Activated CD4-positive, alpha-beta T cell treated with anti-CD3 and anti-CD28 coated beads for 36 hours (primary cell): ENCODE measurements at regions not wholly inside any gene's neighbourhood (a gene's known extent, or its start where the extent isn't known, plus 50 kb on each side); places are given as distances from the start of the nearest gene placed in this dataset.
"Not testable (repeated sequence)": the region's sequence is repeated elsewhere in the genome, so short reads cannot be mapped to it uniquely, and the experiment has no call there.

ENCODE experiments used
- ATAC-seq: fragments of 200-7000 bp; cut with Tn5 transposase; one replicate; pipeline ENCODE4 v1.10.0; 2021; ENCODE audit warnings: mild to moderate bottlenecking, moderate library complexity
- CTCF ChIA-PET: fragments of 350-600 bp; sonication (Branson Sonifier 250); formaldehyde crosslinking; loops from one replicate; lab custom pipeline; 2021; ENCODE audit warnings: antibody characterized with exemption; lab: Charles Lee
- POLR2A ChIA-PET: fragments of 350-600 bp; sonication (Branson Sonifier 250); formaldehyde crosslinking; loops from one replicate; lab custom pipeline; 2021; ENCODE audit warnings: antibody characterized with exemption, inconsistent platforms; lab: Charles Lee
- DNase-seq: peaks from one replicate; pipeline ENCODE4 v3.0.0-alpha.2; 2020
- H3K27ac Mint-ChIP-seq: one replicate; pipeline ENCODE4 v1.8.0; 2021; ENCODE audit warnings: mixed read lengths
- H3K27me3 Mint-ChIP-seq: one replicate; pipeline ENCODE4 v1.8.0; 2021; ENCODE audit warnings: mixed read lengths
- H3K36me3 Mint-ChIP-seq: one replicate; pipeline ENCODE4 v1.8.0; 2021; ENCODE audit warnings: low read depth, mixed read lengths
- H3K4me1 Mint-ChIP-seq: one replicate; pipeline ENCODE4 v1.8.0; 2021; ENCODE audit warnings: mixed read lengths
- H3K4me3 Mint-ChIP-seq: one replicate; pipeline ENCODE4 v1.8.0; 2021; ENCODE audit warnings: mild to moderate bottlenecking, moderate library complexity, mixed read lengths
- H3K9me3 Mint-ChIP-seq: one replicate; pipeline ENCODE4 v1.8.0; 2021; ENCODE audit warnings: low read depth, mixed read lengths
- intact Hi-C, 2 experiments: fragments of 100-400 bp; cut with DNase I in 1 of 2; cut with micrococcal nuclease in 1 of 2; formaldehyde crosslinking; loops; one replicate each; pipeline versions ENCODE4 v1.14.2 to v1.15.1; 2022 to 2024; cut with DNase I, micrococcal nuclease

DNA sequence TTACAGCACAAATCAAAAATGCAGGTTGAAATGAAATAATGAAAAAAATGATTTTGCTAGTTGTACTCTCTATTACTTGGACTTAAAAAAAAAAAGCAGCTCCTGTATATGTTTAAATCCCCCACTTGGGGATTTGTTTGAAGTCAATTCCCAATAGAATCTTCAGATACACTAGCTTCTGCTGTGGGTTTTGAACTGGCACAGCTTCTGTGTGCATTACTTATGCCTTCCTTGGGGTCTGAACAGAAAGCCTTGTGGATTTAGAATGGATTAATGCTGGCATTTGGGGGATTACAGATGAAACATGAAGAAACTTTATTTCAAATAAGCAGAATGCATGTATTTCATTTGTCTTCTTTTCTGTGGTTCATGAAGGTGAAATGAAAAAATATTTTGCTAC, 513.2 kb upstream of the TBL1XR1 start:
- Mint-ChIP-seq H3K4me1 (no peaks in the 10 kb centered on the region), H3K4me3 (no peak overlapping the region), H3K27me3 (no peaks in the 10 kb centered on the region), H3K9me3 (no peaks in the 10 kb centered on the region), H3K36me3 (no peaks in the 10 kb centered on the region), H3K27ac (no peak overlapping the region)
- ChIA-PET CTCF (interaction anchor here (1.3 kb wide), 1 partner anchor 21 kb away, joined by 3 read pairs; no protein-coding TSS in a partner anchor), POLR2A (no interaction called here)
- ATAC-seq (no peak), DNase-seq (no peak)
- intact Hi-C loops, result no loop called here

DNA sequence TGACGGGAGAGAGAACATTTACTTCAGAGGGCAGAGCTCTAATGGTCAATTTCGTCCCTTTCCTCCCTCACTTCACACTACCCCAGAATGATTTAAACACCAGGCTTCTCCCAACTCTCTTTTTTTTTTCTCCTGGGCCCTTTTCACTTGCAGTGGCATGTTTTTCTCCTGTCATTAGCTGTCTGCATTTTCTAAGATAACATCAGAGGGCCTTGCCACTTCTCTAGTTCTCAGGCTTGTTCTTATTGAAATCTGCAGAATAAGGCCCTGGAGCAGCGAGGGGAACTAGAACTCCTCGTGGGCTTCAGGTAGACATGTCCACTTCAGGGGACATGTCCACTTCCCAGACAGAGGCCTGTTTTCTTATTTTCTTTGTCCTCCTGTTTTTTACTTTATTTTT, 514.4 kb upstream of the TBL1XR1 start:
- ChIA-PET CTCF (no interaction called here), POLR2A (no interaction called here)
- Mint-ChIP-seq H3K4me3 (no peak overlapping the region), H3K27me3 (no peaks in the 10 kb centered on the region), H3K4me1 (no peaks in the 10 kb centered on the region), H3K36me3 (no peaks in the 10 kb centered on the region), H3K9me3 (no peaks in the 10 kb centered on the region), H3K27ac (no peak overlapping the region)
- intact Hi-C loops, result no loop called here
- ATAC-seq (no peak), DNase-seq (no peak)

GRCh38 chr3:177713928-177714900, 516.9 kb upstream of the TBL1XR1 start:
- no peaks in the 10 kb centered on the region for H3K36me3 Mint-ChIP-seq
- ATAC-seq (no peak), DNase-seq (no peak)
- H3K27ac Mint-ChIP-seq, result no peak overlapping the region
- H3K9me3 Mint-ChIP-seq, result no peaks in the 10 kb centered on the region
- ChIA-PET POLR2A (no interaction called here), CTCF (no interaction called here)
- intact Hi-C loops, result no loop called here
- no peak overlapping the region for H3K4me3 Mint-ChIP-seq
- no peaks in the 10 kb centered on the region for H3K27me3 Mint-ChIP-seq
- no peaks in the 10 kb centered on the region for H3K4me1 Mint-ChIP-seq

- no peak overlapping the region for H3K4me3 Mint-ChIP-seq
- POLR2A ChIA-PET, result no interaction called here
- CTCF ChIA-PET, result interaction anchor here (0.6 kb wide), 1 partner anchor 58 kb away, joined by 3 read pairs; no protein-coding TSS in a partner anchor
- no peaks in the 10 kb centered on the region for H3K4me1 Mint-ChIP-seq
- DNase-seq (no peak), ATAC-seq (no peak)
- no peaks in the 10 kb centered on the region for H3K9me3 Mint-ChIP-seq
- intact Hi-C loops, result no loop called here
- no peak overlapping the region for H3K27ac Mint-ChIP-seq
- H3K27me3 Mint-ChIP-seq, result no peaks in the 10 kb centered on the region
- no peaks in the 10 kb centered on the region for H3K36me3 Mint-ChIP-seq
Measured at GRCh38 chr3:177714945-177715344, 517.7 kb upstream of the TBL1XR1 start.

- Mint-ChIP-seq H3K4me1 (no peaks in the 10 kb centered on the region), H3K27ac (no peak overlapping the region), H3K4me3 (no peak overlapping the region), H3K27me3 (no peaks in the 10 kb centered on the region), H3K36me3 (no peaks in the 10 kb centered on the region), H3K9me3 (peaks cover 2% of the 10 kb centered on the region)
- DNase-seq, result no peak
- ChIA-PET CTCF (no interaction called here), POLR2A (no interaction called here)
- ATAC-seq, result no peak
- intact Hi-C loops, result no loop called here
Measured at GRCh38 chr3:177715980-177716379, 518.7 kb upstream of the TBL1XR1 start.

DNA sequence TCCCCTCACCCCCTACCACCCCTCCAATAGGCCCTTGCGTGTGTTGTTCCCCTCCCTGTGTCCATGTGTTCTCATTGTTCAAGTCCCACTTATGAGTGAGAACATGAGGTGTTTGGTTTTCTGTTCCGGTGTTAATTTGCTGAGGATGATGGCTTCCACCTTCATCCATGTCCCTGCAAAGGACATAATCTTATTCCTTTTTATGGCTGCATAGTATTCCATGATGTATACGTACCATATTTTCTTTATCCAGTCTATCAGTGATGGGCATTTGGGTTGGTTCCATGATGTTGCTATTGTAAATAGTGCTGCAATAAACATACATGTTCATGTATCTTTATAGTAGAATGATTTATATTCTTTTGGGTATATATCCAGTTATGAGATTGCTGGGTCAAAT, 523.6 kb upstream of the TBL1XR1 start:
- H3K27ac Mint-ChIP-seq, H3K9me3 Mint-ChIP-seq, intact Hi-C loops, H3K4me3 Mint-ChIP-seq, POLR2A ChIA-PET, CTCF ChIA-PET, H3K36me3 Mint-ChIP-seq, ATAC-seq, H3K27me3 Mint-ChIP-seq, DNase-seq: not testable (repeated sequence)
- peaks cover 11% of the 10 kb centered on the region for H3K4me1 Mint-ChIP-seq

DNA sequence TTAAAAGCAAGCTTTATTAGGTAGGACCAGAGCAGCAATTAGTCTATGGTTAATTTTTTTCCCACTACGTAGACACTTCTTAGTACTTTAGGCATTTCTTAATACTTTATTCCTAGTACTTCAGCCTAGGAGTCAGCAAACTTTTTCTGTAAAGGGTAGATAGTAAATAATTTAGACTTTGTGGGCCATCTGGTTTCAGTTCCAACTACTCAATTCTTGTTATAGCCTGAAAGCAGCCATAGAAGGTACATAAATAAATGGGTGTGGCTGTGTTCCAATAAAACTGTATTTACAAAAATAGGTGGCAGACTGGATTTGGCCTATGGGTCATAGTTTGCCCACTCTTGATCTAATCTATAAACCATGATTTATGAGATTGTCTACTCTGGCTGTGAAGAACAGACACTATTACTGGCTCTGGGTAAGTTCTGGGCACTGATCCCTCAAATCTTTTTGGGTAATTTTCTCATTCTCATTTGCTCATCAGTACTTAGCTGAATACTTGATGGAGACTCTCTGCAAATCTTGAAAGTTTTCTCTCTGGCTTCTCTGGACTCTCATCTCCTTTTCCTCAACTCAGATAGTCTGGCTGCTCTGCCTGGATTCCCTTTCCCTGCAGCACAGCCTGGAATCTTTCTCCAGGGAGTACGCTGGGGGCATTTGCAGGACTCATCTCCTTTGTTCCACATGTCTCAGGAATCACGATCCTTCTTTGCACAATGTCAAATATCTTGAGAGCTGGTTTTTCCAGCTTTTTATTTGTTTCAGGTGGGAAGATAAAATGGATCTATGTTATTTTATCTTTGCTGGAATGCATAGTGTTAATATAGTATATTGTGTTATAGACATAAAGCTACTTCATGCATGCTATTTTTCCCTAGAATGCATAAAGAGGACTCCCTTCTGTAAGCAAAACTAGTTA, 524.8 kb upstream of the TBL1XR1 start:
- intact Hi-C loops, result no loop called here
- no peak overlapping the region for H3K27ac Mint-ChIP-seq

DNA sequence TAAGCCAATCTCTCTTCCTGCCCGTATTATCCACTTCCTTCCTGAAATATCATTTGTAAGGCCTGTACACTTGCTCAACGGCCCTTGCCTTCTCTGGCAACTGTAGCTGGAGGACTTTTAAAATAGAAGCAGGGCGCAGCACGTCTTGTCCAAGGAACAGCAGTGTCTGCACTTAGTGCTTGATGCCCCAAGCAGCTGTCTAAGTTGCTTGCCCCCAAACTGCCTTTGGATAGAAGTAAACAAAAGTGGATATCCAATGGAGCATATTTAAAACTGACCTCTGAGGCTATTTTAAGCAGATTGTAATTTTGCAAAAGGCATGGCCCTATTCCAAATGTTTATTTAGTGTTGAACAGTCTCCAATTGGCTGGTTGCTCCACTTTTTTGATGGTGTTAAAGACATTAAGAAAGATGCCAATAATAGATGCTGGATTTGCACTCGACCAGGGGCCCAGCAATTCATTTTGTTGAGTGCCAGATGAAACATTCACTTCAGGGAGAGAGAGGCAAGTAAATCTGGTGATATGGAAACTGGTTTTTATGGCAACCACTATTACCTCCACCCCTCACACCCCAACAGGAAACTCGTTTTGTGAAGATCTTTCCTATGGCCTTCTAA, 526.8 kb upstream of the TBL1XR1 start:
- Mint-ChIP-seq H3K27me3 (no peaks in the 10 kb centered on the region), H3K9me3 (peaks cover 8% of the 10 kb centered on the region), H3K27ac (no peak overlapping the region), H3K4me1 (peaks cover 11% of the 10 kb centered on the region), H3K36me3 (no peaks in the 10 kb centered on the region), H3K4me3 (no peak overlapping the region)
- DNase-seq (no peak), ATAC-seq (no peak)
- intact Hi-C loops, result no loop called here
- ChIA-PET CTCF (no interaction called here), POLR2A (no interaction called here)

More for the DNA sequence above, 524.8 kb upstream of the TBL1XR1 start:
- CTCF ChIA-PET, result no interaction called here
- H3K4me1 Mint-ChIP-seq, result peaks cover 11% of the 10 kb centered on the region
- no peaks in the 10 kb centered on the region for H3K27me3 Mint-ChIP-seq
- POLR2A ChIA-PET, result interaction anchor here (0.6 kb wide), 1 partner anchor 466 kb away, joined by 6 read pairs; no protein-coding TSS in a partner anchor
- no peaks in the 10 kb centered on the region for H3K36me3 Mint-ChIP-seq
- DNase-seq (no peak), ATAC-seq (no peak)
- no peak overlapping the region for H3K4me3 Mint-ChIP-seq
- peaks cover 5% of the 10 kb centered on the region for H3K9me3 Mint-ChIP-seq

GRCh38 chr3:177725165-177725564, 527.9 kb upstream of the TBL1XR1 start:
- POLR2A ChIA-PET, result no interaction called here
- H3K27ac Mint-ChIP-seq, result no peak overlapping the region
- H3K4me1 Mint-ChIP-seq, result peaks cover 11% of the 10 kb centered on the region
- CTCF ChIA-PET, result no interaction called here
- intact Hi-C loops, result no loop called here
- DNase-seq (no peak), ATAC-seq (no peak)
- peaks cover 8% of the 10 kb centered on the region for H3K9me3 Mint-ChIP-seq
- H3K27me3 Mint-ChIP-seq, result no peaks in the 10 kb centered on the region
- H3K4me3 Mint-ChIP-seq, result no peak overlapping the region
- no peaks in the 10 kb centered on the region for H3K36me3 Mint-ChIP-seq

DNA sequence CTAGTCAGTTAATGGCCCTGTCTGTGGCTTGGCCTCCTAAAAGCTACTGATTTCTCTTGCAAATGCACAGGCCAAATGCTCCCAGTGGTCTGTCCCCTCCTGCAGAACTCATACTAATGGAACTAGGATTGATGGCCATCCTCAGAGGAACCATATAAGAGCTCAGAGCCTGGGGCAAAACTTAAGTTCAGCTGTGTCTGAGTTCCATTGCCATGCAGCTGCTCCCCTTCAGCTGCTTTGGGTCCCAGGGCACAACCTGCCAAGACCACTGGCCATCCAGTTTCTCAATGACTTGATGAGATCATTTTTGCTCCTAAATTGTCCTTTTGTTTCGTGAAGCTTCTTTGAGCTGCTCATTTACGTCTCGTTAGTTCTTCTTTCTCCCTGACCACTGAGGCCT, 529.5 kb upstream of the TBL1XR1 start:
- CTCF ChIA-PET, result interaction anchor here (1.4 kb wide), 1 partner anchor 26 kb away, joined by 3 read pairs; no protein-coding TSS in a partner anchor
- POLR2A ChIA-PET, result no interaction called here
- no peak overlapping the region for H3K4me3 Mint-ChIP-seq
- intact Hi-C loops, result no loop called here
- no peaks in the 10 kb centered on the region for H3K27me3 Mint-ChIP-seq
- H3K4me1 Mint-ChIP-seq, result peaks cover 13% of the 10 kb centered on the region
- H3K36me3 Mint-ChIP-seq, result no peaks in the 10 kb centered on the region
- H3K27ac Mint-ChIP-seq, result no peak overlapping the region
- no peak for DNase-seq
- ATAC-seq, result no peak
- H3K9me3 Mint-ChIP-seq, result peaks cover 3% of the 10 kb centered on the region

DNA sequence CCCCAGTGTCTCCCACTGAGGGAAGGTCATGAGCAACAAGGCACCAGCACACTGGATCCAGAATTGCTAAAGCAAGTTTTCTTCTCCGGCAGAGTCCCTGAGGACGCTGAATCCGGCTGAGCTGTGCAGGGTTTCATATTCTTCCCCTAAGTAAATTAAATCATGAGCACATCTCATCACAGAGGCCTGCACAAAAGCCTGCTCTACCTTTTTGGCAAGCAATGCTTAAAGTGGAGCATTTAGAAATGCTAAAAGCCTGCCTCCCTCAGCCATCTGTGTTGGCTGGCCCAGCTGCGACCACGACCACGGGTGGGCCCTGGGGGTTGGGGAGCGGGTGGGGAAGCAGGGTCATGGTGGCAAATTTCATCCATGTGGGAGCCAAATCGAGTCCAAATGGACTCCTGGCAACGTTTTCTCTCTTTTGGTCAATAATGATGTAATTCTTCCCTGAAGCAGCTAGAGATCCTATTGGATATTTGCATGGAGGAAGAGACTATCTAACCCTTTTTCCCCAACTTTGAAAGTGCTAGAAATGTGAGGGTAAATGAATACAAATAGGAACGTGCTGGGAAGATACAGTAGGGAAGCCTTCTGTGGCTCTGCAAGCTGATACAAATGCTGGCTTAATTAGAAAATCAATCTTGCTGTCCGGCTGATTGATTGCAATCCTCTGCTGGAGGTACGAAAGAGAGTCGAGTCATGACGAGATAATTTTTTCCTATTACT, 532.8 kb upstream of the TBL1XR1 start:
- no peak overlapping the region for H3K4me3 Mint-ChIP-seq
- H3K36me3 Mint-ChIP-seq, result no peaks in the 10 kb centered on the region
- H3K27ac Mint-ChIP-seq, result no peak overlapping the region
- intact Hi-C loops, result no loop called here
- ChIA-PET CTCF (no interaction called here), POLR2A (no interaction called here)
- H3K9me3 Mint-ChIP-seq, result peaks cover 3% of the 10 kb centered on the region
- no peak for DNase-seq
- H3K4me1 Mint-ChIP-seq, result peaks cover 2% of the 10 kb centered on the region
- no peaks in the 10 kb centered on the region for H3K27me3 Mint-ChIP-seq
- ATAC-seq, result no peak
